DOHH2 (cell line): ENCODE measurements at regions not wholly inside any gene's neighbourhood (a gene's known extent, or its start where the extent isn't known, plus 50 kb on each side); places are given as distances from the start of the nearest gene placed in this dataset.

Source experiments
- H3F3A ChIP-seq: fragments of 200-600 bp; sonication (generic), shearing (Covaris generic); 2 replicates; pipeline ENCODE4 v1.6.0; 2016; ENCODE audit warnings: antibody characterized with exemption, mild to moderate bottlenecking; ENCODE audit not compliant: control insufficient read depth, insufficient read depth
- H3K27ac ChIP-seq: fragments of 200-600 bp; sonication (generic); 2 replicates; pipeline ENCODE4 v1.5.1; 2014; ENCODE audit warnings: low read depth, mild to moderate bottlenecking, low read length, moderate library complexity
- H3K27me3 ChIP-seq: fragments of 200-600 bp; sonication (generic); 2 replicates; pipeline ENCODE4 v1.6.1; 2014; ENCODE audit warnings: mild to moderate bottlenecking, low read length, mixed read lengths; ENCODE audit not compliant: control insufficient read depth
- H3K36me3 ChIP-seq: fragments of 200-600 bp; sonication (generic); 2 replicates; pipeline ENCODE4 v1.6.1; 2014; ENCODE audit warnings: mild to moderate bottlenecking, low read length, moderate library complexity, mixed read lengths; ENCODE audit not compliant: control insufficient read depth
- H3K4me1 ChIP-seq: fragments of 200-600 bp; sonication (generic); 2 replicates; pipeline ENCODE4 v1.6.1; 2014; ENCODE audit warnings: mild to moderate bottlenecking, low read length, mixed read lengths; ENCODE audit not compliant: control insufficient read depth
- H3K4me2 ChIP-seq: fragments of 200-600 bp; sonication (generic); 2 replicates; pipeline ENCODE4 v1.6.0; 2014; ENCODE audit warnings: mild to moderate bottlenecking, low read length, moderate library complexity
- H3K4me3 ChIP-seq: fragments of 200-600 bp; sonication (generic); 2 replicates; pipeline ENCODE4 v1.5.1; 2014; ENCODE audit warnings: mild to moderate bottlenecking, low read length, mixed read lengths
- H3K79me2 ChIP-seq: fragments of 200-600 bp; sonication (generic); 2 replicates; pipeline ENCODE4 v1.6.1; 2014; ENCODE audit warnings: mild to moderate bottlenecking, low read length, mixed read lengths; ENCODE audit not compliant: control insufficient read depth
- H3K9me2 ChIP-seq: fragments of 200-600 bp; sonication (generic); replicated peaks from 2 replicates; pipeline ENCODE4 v1.6.1; 2014; ENCODE audit warnings: mild to moderate bottlenecking, low read length, mixed read lengths; ENCODE audit not compliant: control insufficient read depth
- H3K9me3 ChIP-seq: fragments of 200-600 bp; sonication (generic); 2 replicates; pipeline ENCODE4 v1.6.1; 2014; ENCODE audit warnings: antibody characterized with exemption, low read length, mixed read lengths; ENCODE audit not compliant: control insufficient read depth, insufficient read depth
- H4K20me1 ChIP-seq: fragments of 200-600 bp; sonication (generic); 2 replicates; pipeline ENCODE4 v1.6.0; 2014; ENCODE audit warnings: low read depth, mild to moderate bottlenecking, antibody characterized with exemption, low read length, moderate library complexity; ENCODE audit not compliant: control insufficient read depth, insufficient read depth
- EZH2phosphoT487 ChIP-seq: fragments of 200-600 bp; sonication (generic); IDR thresholded peaks from 2 replicates; pipeline ENCODE4 v1.6.1; 2017; ENCODE audit warnings: borderline replicate concordance, mild to moderate bottlenecking, antibody characterized with exemption, low read length, moderate library complexity, mixed read lengths
- TF ChIP-seq, protein P1 (sequence below): fragments of 200-600 bp; sonication (generic); IDR thresholded peaks from one replicate; pipeline ENCODE4 v1.5.1; 2014; ENCODE audit warnings: antibody characterized with exemption, mild to moderate bottlenecking, low read depth, low read length; ENCODE audit not compliant: poor library complexity, severe bottlenecking

DNA sequence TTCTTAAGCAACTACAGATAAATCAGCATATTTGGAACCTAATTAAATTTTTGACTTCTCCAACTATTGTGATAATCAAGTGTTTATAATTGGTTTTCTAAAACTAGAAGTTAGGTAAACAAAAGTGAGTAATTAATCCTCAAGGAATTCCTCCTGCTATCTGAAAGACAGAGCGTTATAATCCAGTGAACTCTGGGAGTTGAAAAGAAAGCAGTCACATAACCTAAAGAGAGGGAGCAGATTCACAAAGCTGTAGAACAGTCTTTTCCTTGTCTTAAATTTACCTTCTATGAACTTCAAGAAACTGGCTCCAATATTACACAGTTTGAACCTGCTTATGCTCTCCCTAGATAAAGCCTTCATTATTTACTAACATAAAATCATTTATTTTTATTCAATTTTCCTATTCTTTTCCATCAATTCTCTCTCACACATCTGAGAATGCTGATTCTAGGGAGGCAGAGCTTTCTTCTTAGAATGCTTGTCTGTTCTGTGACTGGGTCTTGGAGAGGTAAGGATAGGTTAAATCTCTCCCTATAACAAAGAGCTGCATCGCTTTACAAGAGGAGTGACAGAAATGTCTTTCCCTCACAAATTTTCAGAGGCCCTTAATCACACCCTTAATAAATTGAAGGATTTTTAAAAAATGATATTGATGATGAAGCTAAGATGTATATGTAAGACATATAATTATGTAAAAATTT lies 132.8 kb downstream of the TUSC7 start:
- no peak for TF ChIP-seq EZH2phosphoT487
- TF ChIP-seq, protein P1, sequence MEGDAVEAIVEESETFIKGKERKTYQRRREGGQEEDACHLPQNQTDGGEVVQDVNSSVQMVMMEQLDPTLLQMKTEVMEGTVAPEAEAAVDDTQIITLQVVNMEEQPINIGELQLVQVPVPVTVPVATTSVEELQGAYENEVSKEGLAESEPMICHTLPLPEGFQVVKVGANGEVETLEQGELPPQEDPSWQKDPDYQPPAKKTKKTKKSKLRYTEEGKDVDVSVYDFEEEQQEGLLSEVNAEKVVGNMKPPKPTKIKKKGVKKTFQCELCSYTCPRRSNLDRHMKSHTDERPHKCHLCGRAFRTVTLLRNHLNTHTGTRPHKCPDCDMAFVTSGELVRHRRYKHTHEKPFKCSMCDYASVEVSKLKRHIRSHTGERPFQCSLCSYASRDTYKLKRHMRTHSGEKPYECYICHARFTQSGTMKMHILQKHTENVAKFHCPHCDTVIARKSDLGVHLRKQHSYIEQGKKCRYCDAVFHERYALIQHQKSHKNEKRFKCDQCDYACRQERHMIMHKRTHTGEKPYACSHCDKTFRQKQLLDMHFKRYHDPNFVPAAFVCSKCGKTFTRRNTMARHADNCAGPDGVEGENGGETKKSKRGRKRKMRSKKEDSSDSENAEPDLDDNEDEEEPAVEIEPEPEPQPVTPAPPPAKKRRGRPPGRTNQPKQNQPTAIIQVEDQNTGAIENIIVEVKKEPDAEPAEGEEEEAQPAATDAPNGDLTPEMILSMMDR = no peak
- Histone ChIP-seq H3K4me3 (no peak overlapping the region), H3K4me2 (no peak overlapping the region)

DNA sequence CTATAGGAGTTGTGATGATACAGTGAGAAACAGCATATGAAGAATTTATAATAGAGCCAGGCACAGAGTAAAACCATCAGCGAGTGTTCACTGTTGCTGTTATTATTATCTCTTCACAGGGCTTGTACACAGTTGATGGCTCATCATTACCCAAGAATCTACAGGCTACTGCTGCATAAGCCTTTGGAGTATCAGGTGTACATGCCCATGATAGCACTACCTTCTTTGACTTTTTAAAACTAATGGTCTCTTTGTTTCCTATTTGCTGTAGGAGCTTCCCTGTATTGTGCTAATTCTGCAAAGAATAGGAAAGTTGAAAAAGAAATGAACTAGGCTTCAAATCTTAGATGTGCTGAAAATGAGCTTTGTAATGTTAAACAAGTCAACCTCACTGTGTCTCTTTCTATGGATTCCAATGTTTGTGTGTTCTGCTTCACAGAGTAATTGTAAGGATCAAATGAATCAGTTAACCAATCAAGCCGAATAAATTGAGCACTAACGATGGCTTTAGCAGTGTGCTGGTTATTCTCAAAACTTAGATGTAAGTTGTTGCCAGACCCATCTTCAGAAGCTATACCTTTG lies 138.8 kb downstream of the TUSC7 start:
- H3K36me3 ChIP-seq = no peaks in the 10 kb centered on the region
- no peaks in the 10 kb centered on the region for H3K4me1 ChIP-seq
- no peak overlapping the region for H3K4me3 ChIP-seq
- H3K27ac ChIP-seq = no peak overlapping the region
- no peaks in the 10 kb centered on the region for H3K79me2 ChIP-seq
- TF ChIP-seq, protein P1 = no peak
- no peak for TF ChIP-seq EZH2phosphoT487
- no peaks in the 10 kb centered on the region for H3K9me2 ChIP-seq
- H3K9me3 ChIP-seq = no peaks in the 10 kb centered on the region
- H3F3A ChIP-seq = no peaks in the 10 kb centered on the region
- H4K20me1 ChIP-seq = no peaks in the 10 kb centered on the region
- no peak overlapping the region for H3K4me2 ChIP-seq
- H3K27me3 ChIP-seq = no peaks in the 10 kb centered on the region

More for the DNA sequence above, 132.8 kb downstream of the TUSC7 start:
- no peaks in the 10 kb centered on the region for H3K36me3 ChIP-seq
- H3K27me3 ChIP-seq = no peaks in the 10 kb centered on the region
- H3K79me2 ChIP-seq = no peaks in the 10 kb centered on the region
- H3K27ac ChIP-seq = no peak overlapping the region
- H3K9me3 ChIP-seq = no peaks in the 10 kb centered on the region
- H3K4me1 ChIP-seq = no peaks in the 10 kb centered on the region
- no peaks in the 10 kb centered on the region for H3F3A ChIP-seq
- H4K20me1 ChIP-seq = no peaks in the 10 kb centered on the region
- no peaks in the 10 kb centered on the region for H3K9me2 ChIP-seq

DNA sequence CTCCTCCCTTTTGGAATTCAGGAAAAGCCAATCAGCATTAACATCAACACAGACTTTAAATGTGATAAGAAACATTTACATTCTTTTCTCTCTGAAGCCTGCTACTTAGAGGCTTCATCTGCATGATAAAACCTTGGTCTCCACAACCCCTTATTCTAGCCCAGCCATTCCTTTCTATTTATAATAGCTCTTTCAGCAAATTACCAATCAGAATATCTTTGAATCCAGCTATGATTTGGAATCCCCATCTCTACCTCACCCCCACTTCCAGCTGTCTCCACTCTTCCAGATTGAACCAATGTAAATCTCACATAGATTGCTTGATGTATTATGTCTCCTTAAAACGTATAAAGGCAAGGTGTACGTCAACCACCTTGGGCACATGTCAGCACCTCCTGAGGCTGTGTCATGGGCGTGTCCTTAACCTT lies 139.7 kb downstream of the TUSC7 start:
- TF ChIP-seq, protein P1 = no peak
- TF ChIP-seq EZH2phosphoT487 = no peak
- no peaks in the 10 kb centered on the region for H3F3A ChIP-seq
- H3K9me3 ChIP-seq = no peaks in the 10 kb centered on the region
- no peaks in the 10 kb centered on the region for H3K27me3 ChIP-seq
- H3K9me2 ChIP-seq = no peaks in the 10 kb centered on the region
- H3K36me3 ChIP-seq = no peaks in the 10 kb centered on the region
- no peak overlapping the region for H3K4me3 ChIP-seq
- no peak overlapping the region for H3K4me2 ChIP-seq
- no peaks in the 10 kb centered on the region for H3K79me2 ChIP-seq
- no peak overlapping the region for H3K27ac ChIP-seq
- H4K20me1 ChIP-seq = no peaks in the 10 kb centered on the region
- H3K4me1 ChIP-seq = no peaks in the 10 kb centered on the region
